ENCODE measurements at regions not wholly inside any gene's neighbourhood (a gene's known extent, or its start where the extent isn't known, plus 50 kb on each side); places are given as distances from the start of the nearest gene placed in this dataset.

DNA sequence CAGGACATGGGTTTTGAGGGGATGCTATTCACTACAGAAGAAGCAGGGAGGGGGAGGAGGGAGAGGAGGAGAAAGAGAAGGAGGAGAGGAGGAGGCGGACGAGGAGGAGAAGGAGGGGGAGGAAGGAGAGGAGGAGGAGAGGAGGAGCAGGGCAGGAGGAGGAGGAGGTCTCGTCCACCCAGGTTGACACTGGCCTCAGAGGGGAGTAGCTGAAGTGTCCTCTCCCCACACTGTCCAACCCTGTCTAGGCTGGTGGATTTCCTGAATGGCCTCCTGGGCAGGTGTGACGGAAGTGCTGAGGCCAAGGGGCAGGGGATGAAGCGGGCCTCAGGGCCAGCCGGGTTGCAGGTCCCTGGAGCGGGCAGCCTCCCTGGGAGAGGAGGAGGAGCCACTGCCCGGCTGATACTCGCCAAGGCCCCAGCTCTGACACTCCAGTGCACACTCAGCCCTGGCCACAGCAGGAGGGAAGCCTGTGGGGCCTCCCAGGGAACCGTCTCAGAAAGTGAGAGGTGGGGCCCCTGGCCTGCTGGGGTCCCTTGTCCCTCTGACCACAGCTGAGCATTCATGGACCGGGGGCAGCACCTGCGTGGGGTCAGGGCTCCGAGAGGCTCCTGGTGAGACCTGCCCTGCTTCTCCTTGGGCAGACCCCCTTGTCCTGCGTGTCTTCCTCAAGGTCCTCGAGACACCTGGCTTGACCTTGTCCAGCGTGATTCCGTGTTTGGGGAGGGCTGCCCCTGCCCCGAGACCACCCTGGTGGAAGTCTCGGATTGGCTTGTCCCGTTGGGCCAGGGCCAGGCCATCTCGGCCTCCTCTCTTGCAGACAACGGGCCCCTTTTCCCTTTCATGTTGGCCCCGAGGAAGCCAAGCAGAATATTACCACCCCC is 200.6 kb upstream of the CIBAR2 start:
- peaks cover 39% of the 10 kb centered on the region for H3K4me1 Mint-ChIP-seq (ENCODE audit: unreplicated experiment)
- no peak for DNase-seq (ENCODE audit: low spot score)
- TF ChIP-seq, protein P1, sequence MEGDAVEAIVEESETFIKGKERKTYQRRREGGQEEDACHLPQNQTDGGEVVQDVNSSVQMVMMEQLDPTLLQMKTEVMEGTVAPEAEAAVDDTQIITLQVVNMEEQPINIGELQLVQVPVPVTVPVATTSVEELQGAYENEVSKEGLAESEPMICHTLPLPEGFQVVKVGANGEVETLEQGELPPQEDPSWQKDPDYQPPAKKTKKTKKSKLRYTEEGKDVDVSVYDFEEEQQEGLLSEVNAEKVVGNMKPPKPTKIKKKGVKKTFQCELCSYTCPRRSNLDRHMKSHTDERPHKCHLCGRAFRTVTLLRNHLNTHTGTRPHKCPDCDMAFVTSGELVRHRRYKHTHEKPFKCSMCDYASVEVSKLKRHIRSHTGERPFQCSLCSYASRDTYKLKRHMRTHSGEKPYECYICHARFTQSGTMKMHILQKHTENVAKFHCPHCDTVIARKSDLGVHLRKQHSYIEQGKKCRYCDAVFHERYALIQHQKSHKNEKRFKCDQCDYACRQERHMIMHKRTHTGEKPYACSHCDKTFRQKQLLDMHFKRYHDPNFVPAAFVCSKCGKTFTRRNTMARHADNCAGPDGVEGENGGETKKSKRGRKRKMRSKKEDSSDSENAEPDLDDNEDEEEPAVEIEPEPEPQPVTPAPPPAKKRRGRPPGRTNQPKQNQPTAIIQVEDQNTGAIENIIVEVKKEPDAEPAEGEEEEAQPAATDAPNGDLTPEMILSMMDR (IDR thresholded peaks at IDR 0.05; ENCODE audit: unreplicated experiment): no peak
- H3K36me3 Mint-ChIP-seq (ENCODE audit: low read depth, unreplicated experiment): no peaks in the 10 kb centered on the region
- no peaks in the 10 kb centered on the region for H3K9me3 Mint-ChIP-seq (ENCODE audit: unreplicated experiment)
- no peak overlapping the region for H3K4me3 Mint-ChIP-seq (ENCODE audit: unreplicated experiment)
- no peak overlapping the region for H3K27ac Mint-ChIP-seq (ENCODE audit: unreplicated experiment)
- peaks cover 10% of the 10 kb centered on the region for H3K27me3 Mint-ChIP-seq (ENCODE audit: unreplicated experiment)

DNA sequence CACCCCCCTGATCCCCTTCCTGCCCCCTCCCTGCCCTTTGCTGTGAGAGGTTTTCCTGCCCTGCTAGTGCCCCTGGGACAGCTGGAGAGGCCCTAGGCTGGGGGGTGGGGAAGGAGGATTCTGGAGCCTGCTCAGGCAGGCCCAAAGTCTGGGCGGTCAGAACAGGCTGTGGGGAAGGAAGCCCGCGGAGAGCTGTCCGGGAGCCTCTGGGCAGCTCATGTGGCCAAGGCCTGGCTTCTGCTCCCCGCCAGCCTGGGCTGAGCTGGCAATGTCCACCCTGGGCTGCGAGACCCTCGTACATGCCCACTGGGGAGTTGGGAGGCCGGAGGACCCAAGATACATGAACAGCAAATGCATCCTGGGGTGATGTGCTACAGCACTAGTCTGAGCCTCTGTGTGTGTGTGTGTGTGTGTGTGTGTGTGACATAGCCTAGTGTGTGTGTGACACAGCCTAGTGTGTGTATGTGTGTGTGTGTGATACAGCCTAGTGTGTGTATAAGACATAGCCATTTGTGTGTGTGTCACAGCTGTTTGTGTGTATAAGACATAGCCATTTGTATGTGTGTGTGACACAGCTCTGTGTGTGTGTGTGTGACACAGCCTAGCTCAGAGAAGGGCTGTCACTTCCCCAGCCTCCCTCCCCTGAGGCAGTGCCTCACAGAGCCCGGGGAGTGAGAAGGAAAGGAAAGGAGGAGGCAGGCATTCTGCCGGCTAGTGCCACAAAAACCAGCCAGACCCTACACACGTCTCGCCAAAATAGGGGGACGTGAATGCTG is 201.4 kb upstream of the CIBAR2 start:
- no peak for DNase-seq (ENCODE audit: low spot score)
- TF ChIP-seq, protein P1 (IDR thresholded peaks at IDR 0.05; ENCODE audit: unreplicated experiment): no peak
- peaks cover 10% of the 10 kb centered on the region for H3K27me3 Mint-ChIP-seq (ENCODE audit: unreplicated experiment)
- H3K36me3 Mint-ChIP-seq (ENCODE audit: low read depth, unreplicated experiment): no peaks in the 10 kb centered on the region
- H3K4me3 Mint-ChIP-seq (ENCODE audit: unreplicated experiment): no peak overlapping the region
- peaks cover 31% of the 10 kb centered on the region for H3K4me1 Mint-ChIP-seq (ENCODE audit: unreplicated experiment)
- no peaks in the 10 kb centered on the region for H3K9me3 Mint-ChIP-seq (ENCODE audit: unreplicated experiment)
- H3K27ac Mint-ChIP-seq (ENCODE audit: unreplicated experiment): no peak overlapping the region

DNA sequence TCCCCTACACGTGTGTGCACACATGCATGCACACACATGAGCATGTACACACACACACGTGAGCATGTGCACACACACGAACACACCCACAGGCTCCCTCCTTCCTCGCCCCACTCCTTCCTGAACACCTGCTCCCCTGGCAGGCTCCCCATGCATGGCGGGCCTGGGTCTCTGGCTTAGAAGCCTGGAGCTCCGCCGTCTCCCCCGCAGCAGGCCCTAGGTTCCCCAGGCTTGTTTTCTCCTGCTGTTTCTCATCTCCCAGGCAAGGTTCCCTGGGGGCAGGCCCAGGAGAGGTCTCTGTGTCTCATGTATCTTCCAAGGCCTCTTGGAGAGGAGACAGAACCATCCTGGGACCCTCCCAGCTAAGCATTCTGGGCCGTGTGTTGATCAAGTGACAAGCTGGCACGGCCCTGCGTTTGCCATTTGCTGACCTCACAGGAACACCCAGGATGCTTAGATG is 202.3 kb upstream of the CIBAR2 start:
- H3K27ac Mint-ChIP-seq (ENCODE audit: unreplicated experiment): no peak overlapping the region

DNA sequence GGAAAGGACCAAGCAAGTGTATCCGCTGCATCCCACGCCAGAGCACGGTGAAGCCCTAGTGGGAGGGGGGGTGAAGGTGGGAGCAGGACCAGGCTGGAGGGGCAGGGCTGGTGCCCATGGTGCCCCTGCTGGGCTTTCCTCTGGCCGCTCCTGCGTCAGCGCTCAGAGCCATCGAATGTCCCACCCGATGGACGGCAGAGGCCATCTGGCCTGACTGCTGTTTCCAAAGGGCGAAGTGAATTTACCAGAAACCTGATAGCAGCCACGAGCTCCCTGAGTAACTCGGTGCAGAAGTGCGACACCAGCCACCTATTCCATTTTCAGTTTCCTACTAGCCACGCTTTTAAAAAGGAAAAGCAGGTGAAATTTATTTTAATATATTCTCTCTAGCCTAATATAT is 203.6 kb upstream of the CIBAR2 start:
- TF ChIP-seq, protein P1 (IDR thresholded peaks at IDR 0.05; ENCODE audit: unreplicated experiment): no peak
- H3K27me3 Mint-ChIP-seq (ENCODE audit: unreplicated experiment): peaks cover 15% of the 10 kb centered on the region
- H3K9me3 Mint-ChIP-seq (ENCODE audit: unreplicated experiment): no peaks in the 10 kb centered on the region
- peaks cover 29% of the 10 kb centered on the region for H3K4me1 Mint-ChIP-seq (ENCODE audit: unreplicated experiment)
- H3K36me3 Mint-ChIP-seq (ENCODE audit: low read depth, unreplicated experiment): no peaks in the 10 kb centered on the region
- DNase-seq (ENCODE audit: low spot score): no peak
- H3K27ac Mint-ChIP-seq (ENCODE audit: unreplicated experiment): no peak overlapping the region
- no peak overlapping the region for H3K4me3 Mint-ChIP-seq (ENCODE audit: unreplicated experiment)

More for the DNA sequence above, 202.3 kb upstream of the CIBAR2 start:
- Mint-ChIP-seq H3K4me1 (ENCODE audit: unreplicated experiment) (peaks cover 29% of the 10 kb centered on the region), H3K4me3 (ENCODE audit: unreplicated experiment) (no peak overlapping the region), H3K27me3 (ENCODE audit: unreplicated experiment) (peaks cover 10% of the 10 kb centered on the region), H3K9me3 (ENCODE audit: unreplicated experiment) (no peaks in the 10 kb centered on the region), H3K36me3 (ENCODE audit: low read depth, unreplicated experiment) (no peaks in the 10 kb centered on the region)
- no peak for DNase-seq (ENCODE audit: low spot score)
- TF ChIP-seq, protein P1 (IDR thresholded peaks at IDR 0.05; ENCODE audit: unreplicated experiment): no peak

All from endothelial cell (in vitro differentiated cells).